ENCODE measurements at regions not wholly inside any gene's neighbourhood (a gene's known extent, or its start where the extent isn't known, plus 50 kb on each side); places are given as distances from the start of the nearest gene placed in this dataset.
A peak's percentile ranks its signal among the peaks of the same experiment; 100 is the strongest.

GRCh38 chr14:61894452-61895077 lies 132.3 kb downstream of the SNAPC1 start:
- DNase-seq = peak; percentile 99 to 100

GRCh38 chr14:61897300-61897699 lies 135.1 kb downstream of the SNAPC1 start:
- DNase-seq = no peak

DNA sequence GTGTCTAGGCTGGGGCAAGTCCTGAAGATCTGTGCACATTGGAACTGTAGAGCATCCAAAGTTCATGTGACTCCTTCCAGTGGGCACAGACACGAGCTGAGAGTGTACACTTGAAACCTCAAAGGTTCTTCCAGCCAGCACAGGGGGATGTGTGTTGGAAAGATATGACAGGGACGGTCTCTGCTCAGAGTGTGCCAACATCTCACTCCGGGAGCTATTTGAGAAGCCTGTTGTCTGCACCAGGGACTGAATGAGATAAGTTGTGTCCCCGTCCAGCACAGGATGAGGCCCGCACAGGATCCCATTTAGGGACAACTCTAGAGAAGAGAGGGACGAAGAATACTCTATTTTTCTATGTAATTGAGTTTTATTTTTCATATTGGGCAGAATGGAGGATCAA lies 136.3 kb downstream of the SNAPC1 start:
- DNase-seq = no peak

DNA sequence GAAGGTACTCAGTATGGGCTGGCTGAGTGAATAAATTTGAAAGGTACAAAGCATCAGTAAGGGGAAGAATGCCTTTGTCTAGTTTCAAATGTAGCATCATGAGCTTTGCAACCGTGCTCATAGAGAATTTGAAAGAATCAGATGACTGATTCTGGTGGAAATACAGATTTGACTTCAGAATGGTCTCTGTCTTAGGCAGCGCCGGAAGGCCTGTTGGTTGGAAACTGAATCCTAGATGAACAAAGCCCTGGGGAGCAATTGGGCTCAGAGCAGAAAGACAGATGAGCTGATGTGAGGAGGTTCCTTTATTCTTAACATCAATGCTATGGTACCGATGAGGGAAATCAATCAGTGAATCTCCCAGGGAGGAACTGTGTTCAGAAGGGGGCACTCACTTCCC lies 137.3 kb downstream of the SNAPC1 start:
- no peak for DNase-seq

GRCh38 chr14:61904946-61905345 lies 142.7 kb downstream of the SNAPC1 start:
- no peak for DNase-seq

GRCh38 chr14:61911574-61911973 lies 149.4 kb downstream of the SNAPC1 start:
- no peak for DNase-seq

- no peak for DNase-seq
Measured at GRCh38 chr14:61918998-61919397, 156.8 kb downstream of the SNAPC1 start.

DNA sequence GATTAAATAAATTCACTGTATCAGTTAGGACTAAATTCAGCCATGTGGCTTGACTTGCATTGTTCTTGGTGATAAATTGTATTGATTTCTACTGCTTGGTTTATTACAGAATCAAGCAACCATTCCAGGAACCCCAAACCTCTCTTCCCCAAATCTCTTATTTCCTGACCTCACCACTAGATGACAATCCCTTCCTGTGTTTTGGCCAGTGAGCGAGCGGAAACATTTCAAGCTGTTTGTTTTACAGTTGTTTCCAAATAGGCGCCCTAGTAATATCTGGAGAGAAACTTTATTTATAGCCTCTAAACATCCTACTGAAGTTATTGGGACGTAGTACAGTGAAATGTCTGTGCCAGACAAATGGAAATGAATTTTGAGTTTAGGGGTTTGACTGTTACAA lies 161.1 kb downstream of the SNAPC1 start:
- DNase-seq = peak; percentile 12 to 54

GRCh38 chr14:61925043-61925442 lies 162.8 kb downstream of the SNAPC1 start:
- peak; percentile 57 to 87 for DNase-seq

DNA sequence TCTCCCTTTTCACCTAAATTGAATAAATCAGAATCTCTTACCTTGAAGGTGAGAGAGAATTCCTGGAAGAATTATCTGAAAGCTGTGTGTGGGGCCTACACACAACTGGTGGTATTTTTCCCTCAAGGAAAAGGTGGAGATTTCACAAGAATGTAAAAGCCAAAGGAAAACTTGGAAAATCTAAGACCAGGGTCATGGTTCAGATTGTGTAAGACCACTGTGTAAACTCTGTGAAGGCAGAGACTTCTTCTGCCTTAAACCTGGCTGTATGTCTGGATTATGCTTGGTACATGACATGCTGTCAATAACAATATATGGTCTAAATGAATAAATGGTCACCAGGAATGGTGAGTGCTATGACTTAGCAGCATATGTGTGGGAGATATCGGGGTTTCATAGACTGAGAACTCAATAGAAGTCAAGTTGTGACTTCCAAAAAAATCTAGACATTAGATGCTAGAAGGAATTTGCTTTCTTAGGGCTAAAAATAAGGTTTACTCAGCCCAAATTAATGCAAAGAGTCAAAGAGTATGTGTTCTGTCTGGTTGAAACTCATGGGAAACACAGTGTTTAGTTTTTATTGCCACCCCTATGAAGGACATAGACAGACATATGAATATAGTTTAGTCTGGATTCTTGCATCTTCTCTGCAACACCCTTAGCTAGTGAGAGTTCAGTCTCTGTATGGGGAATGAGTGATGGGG lies 163.7 kb downstream of the SNAPC1 start:
- DNase-seq = no peak

- DNase-seq = no peak
Measured at GRCh38 chr14:61927060-61927459, 164.8 kb downstream of the SNAPC1 start.

DNA sequence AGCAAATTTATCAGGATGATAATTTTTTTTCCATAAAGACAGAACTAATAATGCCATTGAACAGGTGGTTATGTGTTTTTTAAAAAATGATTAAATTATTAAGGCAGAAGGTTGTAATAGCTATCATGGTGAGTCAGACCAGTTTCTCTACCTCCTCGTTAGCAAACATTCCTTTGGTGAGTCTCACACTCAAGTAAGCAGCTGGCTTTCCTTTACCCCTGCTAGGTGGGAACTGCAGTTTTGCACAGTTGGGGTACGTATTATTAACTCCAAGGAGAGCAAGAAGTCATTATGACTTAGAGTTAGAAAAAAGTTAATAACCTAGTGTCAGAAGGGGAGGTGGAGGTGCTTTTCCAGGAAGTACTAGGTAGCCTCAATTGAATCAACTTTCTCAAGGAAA lies 165.3 kb downstream of the SNAPC1 start:
- peak in 1 of 2 experiments; percentile 24 for DNase-seq

DNA sequence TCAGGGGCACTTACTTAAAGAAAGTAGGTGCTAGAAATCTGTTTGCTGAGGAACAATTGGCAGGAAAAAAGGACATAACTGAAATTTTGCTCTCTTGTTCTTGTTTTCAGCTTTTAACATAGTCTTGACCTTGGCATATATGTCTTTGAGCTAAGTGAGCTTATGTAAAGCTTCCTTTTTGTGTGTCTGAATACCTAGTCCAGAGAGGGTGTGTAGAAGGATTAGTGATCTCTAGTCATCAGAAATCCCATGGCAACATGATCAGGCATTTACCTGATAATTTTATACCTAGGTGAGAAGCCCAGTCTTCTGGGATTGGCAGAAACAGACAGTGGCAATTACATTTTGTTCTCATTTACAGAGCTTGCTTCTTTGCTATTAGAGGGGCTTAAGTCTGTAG lies 166.1 kb downstream of the SNAPC1 start:
- DNase-seq = no peak

DNA sequence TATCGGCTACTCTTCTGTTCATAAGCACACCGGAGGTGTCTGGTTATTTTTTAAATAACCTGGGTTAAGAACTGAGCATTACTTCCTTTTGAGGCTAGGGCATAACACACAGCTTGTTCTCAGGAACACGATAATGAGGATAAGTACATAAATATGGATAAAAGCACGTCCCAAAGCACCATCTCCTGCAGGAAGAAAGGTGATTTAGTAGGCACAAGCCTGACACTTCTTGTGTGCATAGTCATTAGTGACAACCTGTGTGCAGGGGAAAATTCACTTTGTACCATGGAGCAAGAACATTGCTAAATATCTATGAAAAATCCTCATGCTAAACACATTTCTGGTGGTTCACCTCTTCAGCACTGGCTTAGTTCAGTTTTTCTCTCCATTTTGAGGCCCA lies 166.5 kb downstream of the SNAPC1 start:
- peak in 1 of 2 experiments; percentile 57 for DNase-seq

- no peak for DNase-seq
Measured at GRCh38 chr14:61929651-61930050, 167.4 kb downstream of the SNAPC1 start.

DNA sequence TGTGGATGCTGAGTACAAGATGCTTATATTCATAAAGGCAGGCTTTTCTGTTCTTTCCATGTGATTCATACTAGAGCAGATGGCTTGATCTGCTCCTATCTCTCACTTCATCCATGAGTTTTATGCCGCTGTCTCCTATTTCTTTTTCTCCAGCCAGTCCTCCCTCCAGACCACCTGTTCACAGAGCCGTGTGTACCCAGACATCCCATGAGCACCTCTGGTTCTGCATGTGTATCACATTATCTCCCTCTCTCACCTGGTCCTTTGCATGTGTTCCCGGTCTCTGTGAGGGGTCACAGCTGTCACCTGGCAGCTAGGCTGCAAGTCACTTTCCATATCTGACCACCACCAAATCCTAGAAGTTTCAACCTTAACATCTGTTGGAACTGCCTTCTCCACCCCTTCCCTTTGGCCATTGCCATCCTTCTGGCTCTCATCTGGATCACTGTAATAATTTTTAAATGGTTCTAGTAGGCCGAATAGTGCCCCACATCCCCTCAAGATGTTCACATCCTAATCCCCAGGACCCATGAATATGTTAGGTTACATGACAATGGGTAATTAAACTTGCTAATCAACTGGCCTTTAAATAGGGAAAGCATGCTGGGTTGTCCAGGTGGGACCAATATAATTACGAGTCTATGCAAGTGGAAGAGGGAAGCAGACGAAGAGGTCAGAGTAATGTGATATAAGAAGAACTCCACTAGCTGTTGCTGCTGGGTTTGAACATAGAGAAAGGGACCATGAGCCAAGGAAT lies 168.1 kb downstream of the SNAPC1 start:
- peak; percentile 100 for DNase-seq

DNA sequence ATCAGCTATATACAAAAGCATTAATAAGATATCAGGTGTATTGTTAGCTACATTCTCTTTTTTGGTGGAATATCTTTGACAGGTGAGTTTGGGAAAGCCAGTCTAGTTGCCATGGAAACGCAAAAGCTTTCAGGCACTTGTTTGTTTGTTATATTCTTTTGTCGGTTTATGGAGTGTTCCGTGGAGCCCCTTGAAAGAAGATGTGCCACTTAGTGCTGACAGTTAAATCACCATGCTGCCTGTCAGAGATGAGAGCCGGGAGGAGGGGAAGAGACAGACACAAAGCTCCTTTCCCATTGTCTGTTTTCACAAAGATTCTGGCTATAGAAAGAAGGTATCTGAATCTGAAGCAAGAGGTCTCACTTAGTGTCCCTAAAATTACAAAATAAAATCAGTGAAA lies 170.8 kb downstream of the SNAPC1 start:
- DNase-seq = no peak

- DNase-seq = no peak
Measured at GRCh38 chr14:61934385-61934784, 172.2 kb downstream of the SNAPC1 start.

- DNase-seq = no peak
Measured at GRCh38 chr14:61939776-61940175, 177.6 kb downstream of the SNAPC1 start.

- no peak for DNase-seq
Measured at GRCh38 chr14:61940666-61941420, 178.6 kb downstream of the SNAPC1 start.

- no peak for DNase-seq
Measured at GRCh38 chr14:61941421-61942150, 179.4 kb downstream of the SNAPC1 start.

- DNase-seq = no peak
Measured at GRCh38 chr14:61948376-61948775, 186.2 kb downstream of the SNAPC1 start.

DNA sequence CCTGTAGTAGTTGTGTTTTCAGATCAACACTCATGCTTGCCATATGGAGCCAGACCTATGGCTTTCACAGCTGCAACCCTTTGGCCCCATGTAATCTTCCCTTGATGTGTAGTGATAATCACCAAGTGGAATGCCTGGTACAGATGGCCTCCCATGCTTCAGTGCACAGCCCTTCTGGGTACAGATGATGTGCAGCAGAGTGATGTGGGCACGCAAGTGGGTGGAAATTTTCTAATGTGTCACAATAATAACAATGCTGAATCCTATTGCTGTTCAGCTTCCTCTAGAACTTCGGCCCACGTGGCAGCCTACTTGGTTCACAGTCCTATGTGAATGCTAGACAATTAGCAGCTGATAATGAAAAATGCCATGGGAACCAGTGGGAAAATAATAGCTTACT lies 188.1 kb downstream of the SNAPC1 start:
- peak; percentile 99 to 100 for DNase-seq
